Endothelial cell of umbilical vein (primary cell): ENCODE measurements at regions not wholly inside any gene's neighbourhood (a gene's known extent, or its start where the extent isn't known, plus 50 kb on each side); places are given as distances from the start of the nearest gene placed in this dataset.

ENCODE experiments used
- BruUV-seq: library from RNA; stranded (reverse); fragments of 400-500 nt; replicated peaks from 2 replicates; lab custom pipeline; 2021; lab: Mats Ljungman, UMichigan
- CTCF ChIA-PET: fragments of 300-600, 350-600 bp; sonication (Branson Sonifier 250); formaldehyde crosslinking; loops from one replicate; lab custom pipeline; 2021; ENCODE audit warnings: antibody characterized with exemption, inconsistent platforms; lab: Charles Lee
- POLR2A ChIA-PET: fragments of 300-600, 350-600 bp; sonication (Branson Sonifier 250); formaldehyde crosslinking; loops from one replicate; lab custom pipeline; 2021; ENCODE audit warnings: antibody characterized with exemption, inconsistent platforms; lab: Charles Lee
- DNase-seq: peaks from one replicate; pipeline ENCODE4 v3.0.0-alpha.2; 2011; ENCODE audit warnings: low read depth, low spot score
- FAIRE-seq: peaks from 2 replicates; lab custom pipeline; 2011; peaks lifted over from hg19 to GRCh38; lab: Jason Lieb, UNC
- H2AFZ ChIP-seq: 2 replicates; pipeline ENCODE4 v1.6.0; 2012; ENCODE audit warnings: low read depth, low read length, control low read depth, inconsistent platforms
- H3K27ac ChIP-seq: 2 replicates; pipeline ENCODE4 v1.5.1; 2011; ENCODE audit warnings: low read depth, mild to moderate bottlenecking, control low read depth, low read length, moderate library complexity; ENCODE audit not compliant: insufficient read depth
- H3K27me3 ChIP-seq, 2 experiments: 2 replicates each; pipeline versions ENCODE4 v1.6.0 to v1.6.1; 2011; ENCODE audit warnings: low read length in 2 of 2, mixed read lengths in 1 of 2; ENCODE audit not compliant: control insufficient read depth in 2 of 2, insufficient read depth in 2 of 2
- H3K36me3 ChIP-seq, 2 experiments: 2 replicates in 1 of 2; 3 replicates in 1 of 2; pipeline ENCODE4 v1.5.1; 2011; ENCODE audit warnings: low read length in 2 of 2, mild to moderate bottlenecking in 1 of 2, moderate library complexity in 1 of 2; ENCODE audit not compliant: control insufficient read depth in 2 of 2, insufficient read depth in 2 of 2; ENCODE audit errors: extremely low read depth in 1 of 2
- H3K4me1 ChIP-seq: 3 replicates; pipeline ENCODE4 v1.5.1; 2011; ENCODE audit warnings: mild to moderate bottlenecking, low read length; ENCODE audit not compliant: control insufficient read depth, insufficient read depth; ENCODE audit errors: extremely low read depth
- H3K4me2 ChIP-seq: 2 replicates; pipeline ENCODE4 v1.6.1; 2011; ENCODE audit warnings: low read length, control low read depth, mixed read lengths; ENCODE audit not compliant: insufficient read depth
- H3K4me3 ChIP-seq, 3 experiments: fragments of 200-600 bp in 1 of 3; sonication (generic), shearing (Covaris generic) in 1 of 3; replicated peaks in 1 of 3; 2 replicates each; pipeline ENCODE4 v1.5.1; 2011 to 2016; ENCODE audit warnings: control low read depth in 3 of 3, low read length in 3 of 3, mild to moderate bottlenecking in 2 of 3, inconsistent platforms in 1 of 3, low read depth in 1 of 3, moderate library complexity in 1 of 3; ENCODE audit not compliant: insufficient read depth in 1 of 3
- H3K79me2 ChIP-seq: 2 replicates; pipeline ENCODE4 v1.6.0; 2012; ENCODE audit warnings: low read length, inconsistent platforms; ENCODE audit not compliant: control insufficient read depth, insufficient read depth
- H3K9ac ChIP-seq: replicated peaks from 2 replicates; pipeline ENCODE3; 2011; ENCODE audit warnings: low read length, control low read depth; ENCODE audit not compliant: insufficient read depth; ENCODE audit errors: extremely low read depth
- H3K9me1 ChIP-seq: replicated peaks from 3 replicates; pipeline ENCODE4 v1.6.0; 2011; ENCODE audit warnings: mild to moderate bottlenecking, low read length; ENCODE audit not compliant: control insufficient read depth, insufficient read depth; ENCODE audit errors: extremely low read depth
- H3K9me3 ChIP-seq: replicated peaks from 2 replicates; pipeline ENCODE4 v1.5.1; 2012; ENCODE audit warnings: low read length, inconsistent platforms; ENCODE audit not compliant: control insufficient read depth, insufficient read depth
- H4K20me1 ChIP-seq: replicated peaks from 2 replicates; pipeline ENCODE3; 2011; ENCODE audit warnings: mild to moderate bottlenecking, low read length; ENCODE audit not compliant: control insufficient read depth, insufficient read depth; ENCODE audit errors: extremely low read depth
- EZH2 ChIP-seq: IDR thresholded peaks from 2 replicates; pipeline ENCODE4 v1.6.1; 2012; ENCODE audit warnings: borderline replicate concordance, low read depth, mild to moderate bottlenecking, moderate library complexity, low read length, inconsistent platforms; ENCODE audit not compliant: severe bottlenecking
- FOS ChIP-seq: IDR thresholded peaks from 2 replicates; pipeline ENCODE4 v1.6.1; 2011; ENCODE audit warnings: mild to moderate bottlenecking, low read length, moderate library complexity, borderline replicate concordance; ENCODE audit not compliant: insufficient read depth
- GATA2 ChIP-seq: IDR thresholded peaks from 2 replicates; pipeline ENCODE4 v1.7.0; 2011; ENCODE audit warnings: low read depth, mild to moderate bottlenecking, moderate library complexity, mixed read lengths, low read length; ENCODE audit not compliant: insufficient read length, insufficient read depth
- JUN ChIP-seq: IDR thresholded peaks from 2 replicates; pipeline ENCODE4 v1.6.1; 2011; ENCODE audit warnings: borderline replicate concordance, low read depth; ENCODE audit not compliant: insufficient read length, insufficient read depth
- MYC ChIP-seq: IDR thresholded peaks from one replicate; pipeline ENCODE4 v1.6.1; 2011; ENCODE audit warnings: mild to moderate bottlenecking, low read depth, low read length
- POLR2A ChIP-seq: IDR thresholded peaks from 2 replicates; pipeline ENCODE4 v1.6.1; 2012; ENCODE audit warnings: low read depth, mild to moderate bottlenecking, control low read depth, low read length
- POLR2AphosphoS5 ChIP-seq: IDR thresholded peaks from 2 replicates; pipeline ENCODE4 v1.6.1; 2012; ENCODE audit warnings: low read depth, mild to moderate bottlenecking, control low read depth, low read length, moderate library complexity; ENCODE audit not compliant: insufficient read depth
- dilution Hi-C: fragments of 300-500 bp; cut with MboI; formaldehyde crosslinking; loops from one replicate; pipeline ENCODE4 v1.15.0; 2019; ENCODE audit warnings: low sequenced_read_pairs; ENCODE audit not compliant: extremely low pct_ligation_motif_present
- intact Hi-C: fragments of 100-400 bp; cut with micrococcal nuclease; formaldehyde crosslinking; loops from one replicate; pipeline ENCODE4 v1.10.0; 2022
- TF ChIP-seq, protein P1 (sequence below): IDR thresholded peaks from 2 replicates; pipeline ENCODE4 v1.6.1; 2011; ENCODE audit not compliant: insufficient read depth, insufficient read length
- TF ChIP-seq, protein P2 (sequence below), 2 donors: IDR thresholded peaks; 1 replicate in 1 of 2; 2 replicates in 1 of 2; pipeline ENCODE4 v1.5.1; 2011; ENCODE audit warnings: low read length in 2 of 2, mild to moderate bottlenecking in 2 of 2, moderate library complexity in 2 of 2, control low read depth in 1 of 2, inconsistent platforms in 1 of 2, low read depth in 1 of 2; ENCODE audit not compliant: insufficient read depth in 1 of 2; ENCODE audit errors: extremely low read depth in 1 of 2

DNA sequence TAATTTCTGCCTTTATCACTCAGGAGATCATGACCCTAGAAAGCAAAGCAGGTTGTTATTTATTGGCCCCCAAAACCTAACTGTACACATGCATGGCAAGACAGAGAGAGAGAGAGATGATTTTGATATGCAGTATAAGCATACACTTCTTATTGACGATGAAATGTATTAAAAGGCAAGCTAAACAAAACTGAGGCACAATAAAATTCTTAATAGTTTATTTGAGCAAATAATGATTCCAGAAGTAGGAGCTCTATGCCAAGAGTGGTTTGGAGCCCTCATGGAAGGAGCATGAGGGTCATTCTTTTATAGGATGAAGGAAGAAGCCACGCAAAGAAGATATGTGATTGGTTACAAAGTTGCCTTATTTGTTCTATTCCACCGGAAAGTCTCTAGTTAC lies 616.0 kb downstream of the FBXO15 start:
- FAIRE-seq (no peak), DNase-seq (no peak)
- H3K9me1 ChIP-seq: no peaks in the 10 kb centered on the region
- CTCF ChIA-PET: no interaction called here
- TF ChIP-seq POLR2A: no peak
- H3K36me3 ChIP-seq: no peaks in the 10 kb centered on the region
- BruUV-seq: no TSS peak
- H4K20me1 ChIP-seq: no peaks in the 10 kb centered on the region
- H3K27me3 ChIP-seq: no peaks in the 10 kb centered on the region
- no peak overlapping the region for H3K9ac ChIP-seq
- H3K27ac ChIP-seq: no peak overlapping the region
- H2AFZ ChIP-seq: no peak overlapping the region
- no peak overlapping the region for H3K4me3 ChIP-seq
- H3K4me2 ChIP-seq: no peak overlapping the region
- dilution Hi-C loops (no loop called here), intact Hi-C loops (no loop called here)
- POLR2A ChIA-PET: no interaction called here
- no peaks in the 10 kb centered on the region for H3K4me1 ChIP-seq
- H3K9me3 ChIP-seq: peaks cover 2% of the 10 kb centered on the region
- no peaks in the 10 kb centered on the region for H3K79me2 ChIP-seq

DNA sequence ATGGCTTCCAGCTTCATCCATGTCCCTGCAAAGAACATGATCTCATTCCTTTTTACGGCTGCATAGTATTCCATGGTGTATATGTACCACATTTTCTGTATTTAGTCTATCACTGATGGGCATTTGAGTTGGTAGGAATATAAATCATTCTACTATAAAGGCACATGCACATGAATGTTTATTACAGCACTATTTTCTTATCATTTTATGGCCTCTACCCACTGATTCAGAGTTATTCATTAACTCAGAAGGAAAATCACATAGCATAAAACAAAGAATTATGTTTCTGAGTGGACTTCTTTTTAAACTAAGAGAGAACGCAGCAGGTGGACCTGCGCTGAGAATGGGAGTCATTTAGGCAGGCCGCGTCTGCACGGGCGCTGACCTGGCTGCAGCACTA lies 619.6 kb downstream of the FBXO15 start:
- dilution Hi-C loops: no loop called here
- H2AFZ ChIP-seq: no peak overlapping the region
- H3K9me1 ChIP-seq: no peaks in the 10 kb centered on the region
- H3K4me2 ChIP-seq: no peak overlapping the region
- FAIRE-seq (no peak), DNase-seq (no peak)
- no peak for TF ChIP-seq GATA2
- H3K27me3 ChIP-seq: no peaks in the 10 kb centered on the region
- intact Hi-C loops: no loop called here
- POLR2A ChIA-PET: no interaction called here
- CTCF ChIA-PET: no interaction called here
- H3K9ac ChIP-seq: no peak overlapping the region
- H3K9me3 ChIP-seq: peaks cover 2% of the 10 kb centered on the region
- no peaks in the 10 kb centered on the region for H3K79me2 ChIP-seq
- H4K20me1 ChIP-seq: no peaks in the 10 kb centered on the region
- no peaks in the 10 kb centered on the region for H3K36me3 ChIP-seq
- no TSS peak for BruUV-seq
- no peak overlapping the region for H3K27ac ChIP-seq
- H3K4me1 ChIP-seq: no peaks in the 10 kb centered on the region
- no peak overlapping the region for H3K4me3 ChIP-seq

DNA sequence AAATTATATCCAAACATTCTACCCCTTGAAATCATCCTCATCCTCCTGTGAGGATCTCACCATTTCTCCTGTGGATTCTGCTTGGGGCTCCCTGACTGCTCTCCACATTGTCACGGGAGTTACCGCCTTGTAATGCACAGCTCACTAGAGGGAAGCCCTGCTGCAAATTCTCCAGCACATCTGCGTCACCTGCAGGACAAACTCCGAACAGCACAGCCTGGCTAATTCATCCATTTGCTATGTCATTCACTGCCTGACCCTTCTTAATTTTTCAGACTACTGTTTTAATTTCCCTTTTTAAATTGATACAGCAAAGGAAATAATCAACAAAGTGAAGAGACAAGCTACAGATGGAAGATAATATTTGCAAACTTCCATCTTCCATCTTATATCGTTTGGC lies 627.4 kb downstream of the FBXO15 start:
- Histone ChIP-seq H3K4me1 (no peaks in the 10 kb centered on the region), H4K20me1 (no peaks in the 10 kb centered on the region), H3K36me3 (no peaks in the 10 kb centered on the region), H3K4me3 (no peak overlapping the region), H3K9ac (no peak overlapping the region), H2AFZ (no peak overlapping the region), H3K79me2 (no peaks in the 10 kb centered on the region), H3K4me2 (no peak overlapping the region), H3K27ac (no peak overlapping the region), H3K9me1 (no peaks in the 10 kb centered on the region), H3K9me3 (peaks cover 2% of the 10 kb centered on the region), H3K27me3 (no peaks in the 10 kb centered on the region)
- FAIRE-seq (no peak), DNase-seq (no peak)
- POLR2A ChIA-PET: no interaction called here
- intact Hi-C loops (no loop called here), dilution Hi-C loops (no loop called here)
- CTCF ChIA-PET: no interaction called here
- no TSS peak for BruUV-seq
- TF ChIP-seq POLR2AphosphoS5 (no peak), JUN (no peak), EZH2 (no peak), GATA2 (no peak), FOS (no peak), POLR2A (no peak), MYC (no peak)
- TF ChIP-seq, protein P1, sequence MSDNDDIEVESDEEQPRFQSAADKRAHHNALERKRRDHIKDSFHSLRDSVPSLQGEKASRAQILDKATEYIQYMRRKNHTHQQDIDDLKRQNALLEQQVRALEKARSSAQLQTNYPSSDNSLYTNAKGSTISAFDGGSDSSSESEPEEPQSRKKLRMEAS: no peak
- TF ChIP-seq, protein P2, sequence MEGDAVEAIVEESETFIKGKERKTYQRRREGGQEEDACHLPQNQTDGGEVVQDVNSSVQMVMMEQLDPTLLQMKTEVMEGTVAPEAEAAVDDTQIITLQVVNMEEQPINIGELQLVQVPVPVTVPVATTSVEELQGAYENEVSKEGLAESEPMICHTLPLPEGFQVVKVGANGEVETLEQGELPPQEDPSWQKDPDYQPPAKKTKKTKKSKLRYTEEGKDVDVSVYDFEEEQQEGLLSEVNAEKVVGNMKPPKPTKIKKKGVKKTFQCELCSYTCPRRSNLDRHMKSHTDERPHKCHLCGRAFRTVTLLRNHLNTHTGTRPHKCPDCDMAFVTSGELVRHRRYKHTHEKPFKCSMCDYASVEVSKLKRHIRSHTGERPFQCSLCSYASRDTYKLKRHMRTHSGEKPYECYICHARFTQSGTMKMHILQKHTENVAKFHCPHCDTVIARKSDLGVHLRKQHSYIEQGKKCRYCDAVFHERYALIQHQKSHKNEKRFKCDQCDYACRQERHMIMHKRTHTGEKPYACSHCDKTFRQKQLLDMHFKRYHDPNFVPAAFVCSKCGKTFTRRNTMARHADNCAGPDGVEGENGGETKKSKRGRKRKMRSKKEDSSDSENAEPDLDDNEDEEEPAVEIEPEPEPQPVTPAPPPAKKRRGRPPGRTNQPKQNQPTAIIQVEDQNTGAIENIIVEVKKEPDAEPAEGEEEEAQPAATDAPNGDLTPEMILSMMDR (IDR thresholded peaks at IDR 0.05; ENCODE audit: extremely low read depth in 1 of 2, insufficient read depth in 1 of 2, low read depth in 1 of 2, low read length in 2 of 2): no peak
